GM23248 (cell line): ENCODE measurements at regions not wholly inside any gene's neighbourhood (a gene's known extent, or its start where the extent isn't known, plus 50 kb on each side); places are given as distances from the start of the nearest gene placed in this dataset.
"Not testable (repeated sequence)": the region's sequence is repeated elsewhere in the genome, so short reads cannot be mapped to it uniquely, and the experiment has no call there.

Experiments
- EZH2 ChIP-seq: fragments of 200-600 bp; sonication (generic); IDR thresholded peaks from 2 replicates; pipeline ENCODE4 v1.6.1; 2018; ENCODE audit warnings: antibody characterized with exemption, mild to moderate bottlenecking; ENCODE audit not compliant: insufficient read depth, poor library complexity, severe bottlenecking
- EZH2phosphoT487 ChIP-seq: fragments of 200-600 bp; sonication (generic); IDR thresholded peaks from 2 replicates; pipeline ENCODE4 v1.6.1; 2018; ENCODE audit warnings: antibody characterized with exemption, moderate library complexity, mild to moderate bottlenecking, low read depth; ENCODE audit not compliant: insufficient read depth

DNA sequence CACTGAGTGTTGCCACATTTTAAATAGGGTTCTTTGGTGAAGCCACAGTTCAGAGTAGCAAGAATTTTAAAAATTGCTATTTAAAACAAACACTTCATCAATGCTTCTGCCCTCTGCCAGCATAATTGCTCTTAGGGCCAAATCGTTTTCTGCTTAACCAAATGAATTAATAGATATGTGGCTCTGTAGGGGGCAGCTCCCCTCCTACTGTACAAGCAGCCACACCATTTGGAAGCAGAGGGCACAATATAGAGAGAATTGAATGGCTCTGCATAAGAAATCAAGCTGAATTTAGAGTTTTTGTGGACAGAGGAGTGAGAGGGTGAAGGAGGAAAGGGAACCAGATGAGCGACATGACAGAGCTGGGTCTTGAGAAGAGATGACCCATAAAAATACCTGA, 103.8 kb upstream of the ELMO1 start:
- not testable (repeated sequence) for TF ChIP-seq EZH2, EZH2phosphoT487
